ENCODE measurements at regions not wholly inside any gene's neighbourhood (a gene's known extent, or its start where the extent isn't known, plus 50 kb on each side); places are given as distances from the start of the nearest gene placed in this dataset.

GRCh38 chr6:86516087-86516486 is 421.2 kb upstream of the HTR1E start:
- TF ChIP-seq NFRKB (IDR thresholded peaks at IDR 0.05) (no peak), FOXK2 (IDR thresholded peaks at IDR 0.05) (no peak), SP1 (IDR thresholded peaks at IDR 0.05) (no peak), BHLHE40 (IDR thresholded peaks at IDR 0.05; ENCODE audit: borderline replicate concordance) (no peak), SUZ12 (IDR thresholded peaks at IDR 0.05) (no peak), PKNOX1 (IDR thresholded peaks at IDR 0.05) (no peak), FOXA1 (IDR thresholded peaks at IDR 0.05) (no peak), FOXM1 (IDR thresholded peaks at IDR 0.05; ENCODE audit: borderline replicate concordance) (no peak), ELF4 (IDR thresholded peaks at IDR 0.05) (no peak), ZNF384 (IDR thresholded peaks at IDR 0.05) (no peak), TARDBP (IDR thresholded peaks at IDR 0.05) (no peak), CTBP1 (IDR thresholded peaks at IDR 0.05; ENCODE audit: borderline replicate concordance) (no peak)

Data from HEK293T (cell line).